Loucy (cell line): ENCODE measurements at regions not wholly inside any gene's neighbourhood (a gene's known extent, or its start where the extent isn't known, plus 50 kb on each side); places are given as distances from the start of the nearest gene placed in this dataset.
A peak's percentile ranks its signal among the peaks of the same experiment; 100 is the strongest.

Source experiments
- H2AFZ ChIP-seq: fragments of 200-600 bp; sonication (generic); 2 replicates; pipeline ENCODE4 v1.6.0; 2016; ENCODE audit warnings: antibody characterized with exemption, mild to moderate bottlenecking, low read length, moderate library complexity
- H3F3A ChIP-seq: fragments of 200-600 bp; 2 replicates; pipeline ENCODE4 v1.6.0; 2016; ENCODE audit warnings: antibody characterized with exemption, low read depth, mild to moderate bottlenecking
- H3K27me3 ChIP-seq: fragments of 200-600 bp; sonication (generic); 2 replicates; pipeline ENCODE4 v1.6.1; 2014; ENCODE audit warnings: low read length, mild to moderate bottlenecking; ENCODE audit not compliant: insufficient read depth, poor library complexity, severe bottlenecking
- H3K36me3 ChIP-seq: fragments of 200-600 bp; sonication (generic); 2 replicates; pipeline ENCODE4 v1.6.1; 2016; ENCODE audit warnings: low read length; ENCODE audit not compliant: insufficient read depth
- H3K4me1 ChIP-seq: fragments of 200-600 bp; sonication (generic); 2 replicates; pipeline ENCODE4 v1.5.1; 2014; ENCODE audit warnings: low read length, mild to moderate bottlenecking; ENCODE audit not compliant: insufficient read depth, poor library complexity, severe bottlenecking
- H3K4me2 ChIP-seq: fragments of 200-600 bp; sonication (generic); 2 replicates; pipeline ENCODE4 v1.6.0; 2014; ENCODE audit warnings: antibody characterized with exemption, low read length, low read depth, mild to moderate bottlenecking; ENCODE audit not compliant: poor library complexity, severe bottlenecking
- H3K4me3 ChIP-seq: fragments of 200-600 bp; sonication (generic); 2 replicates; pipeline ENCODE4 v1.5.1; 2014; ENCODE audit warnings: low read length, mild to moderate bottlenecking, mixed read lengths; ENCODE audit not compliant: poor library complexity, severe bottlenecking
- H3K79me2 ChIP-seq: fragments of 200-600 bp; sonication (generic); 2 replicates; pipeline ENCODE4 v1.6.1; 2014; ENCODE audit warnings: low read length; ENCODE audit not compliant: insufficient read depth
- H3K9ac ChIP-seq: fragments of 200-600 bp; sonication (generic); 2 replicates; pipeline ENCODE4 v1.6.0; 2014; ENCODE audit warnings: mild to moderate bottlenecking, low read depth, low read length, moderate library complexity; ENCODE audit not compliant: poor library complexity, severe bottlenecking
- H3K9me2 ChIP-seq: fragments of 200-600 bp; sonication (generic); replicated peaks from 2 replicates; pipeline ENCODE4 v1.6.1; 2016; ENCODE audit warnings: low read depth, low read length, mixed read lengths
- H3K9me3 ChIP-seq: fragments of 200-600 bp; sonication (generic); 2 replicates; pipeline ENCODE4 v1.6.1; 2014; ENCODE audit warnings: mild to moderate bottlenecking, antibody characterized with exemption, low read length, low read depth; ENCODE audit not compliant: insufficient read depth
- H4K20me1 ChIP-seq: fragments of 200-600 bp; sonication (generic); 2 replicates; pipeline ENCODE4 v1.6.0; 2014; ENCODE audit warnings: antibody characterized with exemption, low read length, mild to moderate bottlenecking; ENCODE audit not compliant: insufficient read depth, poor library complexity, severe bottlenecking
- CTCF ChIP-seq: fragments of 200-600 bp; sonication (generic); conservative IDR thresholded peaks from 2 replicates; pipeline ENCODE4 v1.5.1; 2014; ENCODE audit warnings: mild to moderate bottlenecking, antibody characterized with exemption, low read length
- EZH2phosphoT487 ChIP-seq: fragments of 200-600 bp; IDR thresholded peaks from 2 replicates; pipeline ENCODE4 v1.6.1; 2018; ENCODE audit warnings: antibody characterized with exemption, mild to moderate bottlenecking, moderate library complexity, borderline replicate concordance

- H3K27me3 ChIP-seq, result no peaks in the 10 kb centered on the region
These were observed 278.6 kb downstream of the CBLN1 start for GRCh38 chr16:49003022-49003421.

GRCh38 chr16:49000594-49000993, 281.0 kb downstream of the CBLN1 start:
- Histone ChIP-seq H3K4me3 (no peak overlapping the region), H3K9ac (no peak overlapping the region), H3K4me2 (no peak overlapping the region), H3K36me3 (no peaks in the 10 kb centered on the region), H3K4me1 (no peaks in the 10 kb centered on the region), H3K27me3 (no peaks in the 10 kb centered on the region), H4K20me1 (no peaks in the 10 kb centered on the region), H3K9me3 (no peaks in the 10 kb centered on the region; the same call in 1 of the 2 replicates), H3F3A (no peaks in the 10 kb centered on the region), H3K79me2 (no peaks in the 10 kb centered on the region), H2AFZ (no peak overlapping the region), H3K9me2 (no peaks in the 10 kb centered on the region)
- no peak for TF ChIP-seq EZH2phosphoT487
- TF ChIP-seq CTCF, result peak; percentile 68

More at GRCh38 chr16:49003022-49003421, 278.6 kb downstream of the CBLN1 start:
- no peaks in the 10 kb centered on the region for H4K20me1 ChIP-seq
- no peaks in the 10 kb centered on the region for H3K36me3 ChIP-seq
- H3K79me2 ChIP-seq, result no peaks in the 10 kb centered on the region
- TF ChIP-seq CTCF (no peak), EZH2phosphoT487 (no peak)
- H3K9ac ChIP-seq, result no peak overlapping the region
- no peaks in the 10 kb centered on the region for H3K4me1 ChIP-seq
- H2AFZ ChIP-seq, result no peak overlapping the region
- no peak overlapping the region for H3K4me2 ChIP-seq
- no peak overlapping the region for H3K4me3 ChIP-seq
- no peaks in the 10 kb centered on the region for H3F3A ChIP-seq
- H3K9me2 ChIP-seq, result no peaks in the 10 kb centered on the region
- H3K9me3 ChIP-seq, result no peaks in the 10 kb centered on the region

- Histone ChIP-seq H2AFZ (no peak overlapping the region), H3K79me2 (no peaks in the 10 kb centered on the region), H3K36me3 (no peaks in the 10 kb centered on the region), H3K27me3 (no peaks in the 10 kb centered on the region), H4K20me1 (no peaks in the 10 kb centered on the region), H3K4me3 (no peak overlapping the region), H3K4me1 (no peaks in the 10 kb centered on the region), H3K9me2 (no peaks in the 10 kb centered on the region), H3F3A (no peaks in the 10 kb centered on the region), H3K4me2 (no peak overlapping the region), H3K9ac (no peak overlapping the region), H3K9me3 (no peaks in the 10 kb centered on the region; the same call in 1 of the 2 replicates)
- TF ChIP-seq CTCF, result no peak
- no peak for TF ChIP-seq EZH2phosphoT487
These were observed 282.1 kb downstream of the CBLN1 start for GRCh38 chr16:48999508-48999907.
